ENCODE measurements at regions not wholly inside any gene's neighbourhood (a gene's known extent, or its start where the extent isn't known, plus 50 kb on each side); places are given as distances from the start of the nearest gene placed in this dataset.

- Mint-ChIP-seq H3K9me3 (no peaks in the 10 kb centered on the region), H3K36me3 (no peaks in the 10 kb centered on the region), H3K4me3 (no peak overlapping the region), H3K27me3 (ENCODE audit: low read depth in 2 of 2) (peaks cover 0 to 3% of the 10 kb centered on the region in 2 donors), H3K27ac (no peak overlapping the region), H3K4me1 (no peaks in the 10 kb centered on the region)
- Histone ChIP-seq H3K4me3 (ENCODE audit: low read length) (no peak overlapping the region), H3K36me3 (ENCODE audit: control insufficient read depth, insufficient read depth, low read length) (no peaks in the 10 kb centered on the region), H3K4me1 (ENCODE audit: control insufficient read depth, insufficient read depth, low read length) (no peaks in the 10 kb centered on the region), H3K9me3 (ENCODE audit: control insufficient read depth, insufficient read depth, low read length) (no peaks in the 10 kb centered on the region), H3K27me3 (ENCODE audit: control insufficient read depth, insufficient read depth, low read length) (no peaks in the 10 kb centered on the region), H3K27ac (ENCODE audit: low read length) (no peak overlapping the region)
- ATAC-seq (no peak), DNase-seq (no peak)
- WGBS (ENCODE audit: insufficient coverage) = 80% methylated on average over 1 of the region's 1 CpG
- TF ChIP-seq CTCF (IDR thresholded peaks at IDR 0.05) = no peak
- intact Hi-C loops (cut with micrococcal nuclease) = no loop called here
Observed at GRCh38 chr3:31053299-31053698, 158.8 kb upstream of the GADL1 start.

GRCh38 chr3:31054032-31054431, 159.6 kb upstream of the GADL1 start:
- Mint-ChIP-seq H3K4me3 (no peak overlapping the region), H3K36me3 (peaks cover 5% of the 10 kb centered on the region), H3K27ac (no peak overlapping the region), H3K27me3 (ENCODE audit: low read depth in 2 of 2) (peaks cover 0 to 5% of the 10 kb centered on the region in 2 donors), H3K4me1 (no peaks in the 10 kb centered on the region), H3K9me3 (peaks cover 0 to 3% of the 10 kb centered on the region in 2 donors)
- intact Hi-C loops (cut with micrococcal nuclease) = no loop called here
- H3K4me3 ChIP-seq (ENCODE audit: low read length) = no peak overlapping the region
- no peaks in the 10 kb centered on the region for H3K36me3 ChIP-seq (ENCODE audit: control insufficient read depth, insufficient read depth, low read length)
- ATAC-seq (no peak), DNase-seq (no peak)
- no peaks in the 10 kb centered on the region for H3K9me3 ChIP-seq (ENCODE audit: control insufficient read depth, insufficient read depth, low read length)
- H3K4me1 ChIP-seq (ENCODE audit: control insufficient read depth, insufficient read depth, low read length) = no peaks in the 10 kb centered on the region
- TF ChIP-seq CTCF (IDR thresholded peaks at IDR 0.05) = no peak
- H3K27ac ChIP-seq (ENCODE audit: low read length) = no peak overlapping the region
- WGBS (ENCODE audit: insufficient coverage) = 94% methylated on average over 1 of the region's 6 CpGs
- H3K27me3 ChIP-seq (ENCODE audit: control insufficient read depth, insufficient read depth, low read length) = no peaks in the 10 kb centered on the region

GRCh38 chr3:31055757-31056156, 161.3 kb upstream of the GADL1 start:
- H3K36me3 Mint-ChIP-seq = peaks cover 12% of the 10 kb centered on the region
- TF ChIP-seq CTCF (IDR thresholded peaks at IDR 0.05) = no peak
- no peaks in the 10 kb centered on the region for H3K36me3 ChIP-seq (ENCODE audit: control insufficient read depth, insufficient read depth, low read length)
- H3K4me3 ChIP-seq (ENCODE audit: low read length) = no peak overlapping the region
- no peak overlapping the region for H3K27ac Mint-ChIP-seq
- H3K4me3 Mint-ChIP-seq = no peak overlapping the region
- intact Hi-C loops (cut with micrococcal nuclease) = no loop called here
- H3K9me3 ChIP-seq (ENCODE audit: control insufficient read depth, insufficient read depth, low read length) = no peaks in the 10 kb centered on the region
- ATAC-seq = no peak
- 94% methylated on average over 2 of the region's 2 CpGs for WGBS (ENCODE audit: insufficient coverage)
- DNase-seq = no peak
- peaks cover 3 to 6% of the 10 kb centered on the region in 2 donors for H3K9me3 Mint-ChIP-seq
- no peaks in the 10 kb centered on the region for H3K4me1 ChIP-seq (ENCODE audit: control insufficient read depth, insufficient read depth, low read length)
- H3K27ac ChIP-seq (ENCODE audit: low read length) = no peak overlapping the region
- H3K27me3 Mint-ChIP-seq (ENCODE audit: low read depth in 2 of 2) = peaks cover 0 to 5% of the 10 kb centered on the region in 2 donors
- H3K4me1 Mint-ChIP-seq = no peaks in the 10 kb centered on the region
- H3K27me3 ChIP-seq (ENCODE audit: control insufficient read depth, insufficient read depth, low read length) = no peaks in the 10 kb centered on the region

- no peak overlapping the region for H3K4me3 ChIP-seq (ENCODE audit: low read length)
- no peaks in the 10 kb centered on the region for H3K27me3 ChIP-seq (ENCODE audit: control insufficient read depth, insufficient read depth, low read length)
- H3K27ac Mint-ChIP-seq = no peak overlapping the region
- peaks cover 3 to 6% of the 10 kb centered on the region in 2 donors for H3K9me3 Mint-ChIP-seq
- peaks cover 19% of the 10 kb centered on the region for H3K36me3 Mint-ChIP-seq
- no peak for ATAC-seq
- no peaks in the 10 kb centered on the region for H3K4me1 Mint-ChIP-seq
- WGBS (ENCODE audit: insufficient coverage) = 30% methylated on average over 3 of the region's 3 CpGs
- no peak overlapping the region for H3K4me3 Mint-ChIP-seq
- no peak for DNase-seq
- TF ChIP-seq CTCF (IDR thresholded peaks at IDR 0.05) = no peak
- H3K4me1 ChIP-seq (ENCODE audit: control insufficient read depth, insufficient read depth, low read length) = no peaks in the 10 kb centered on the region
- H3K27ac ChIP-seq (ENCODE audit: low read length) = no peak overlapping the region
- H3K27me3 Mint-ChIP-seq (ENCODE audit: low read depth in 2 of 2) = peaks cover 0 to 3% of the 10 kb centered on the region in 2 donors
- intact Hi-C loops (cut with micrococcal nuclease) = no loop called here
- no peaks in the 10 kb centered on the region for H3K9me3 ChIP-seq (ENCODE audit: control insufficient read depth, insufficient read depth, low read length)
- no peaks in the 10 kb centered on the region for H3K36me3 ChIP-seq (ENCODE audit: control insufficient read depth, insufficient read depth, low read length)
Observed at GRCh38 chr3:31057891-31058290, 163.4 kb upstream of the GADL1 start.
